PC-3 (cell line): ENCODE measurements at regions not wholly inside any gene's neighbourhood (a gene's known extent, or its start where the extent isn't known, plus 50 kb on each side); places are given as distances from the start of the nearest gene placed in this dataset.

Source experiments
- ATAC-seq: fragments of 200-7000 bp; cut with Tn5 transposase; 2 replicates; pipeline ENCODE4 v1.9.1; 2020; ENCODE audit warnings: mild to moderate bottlenecking, moderate library complexity
- BruUV-seq: library from RNA; stranded (reverse); fragments of 400-500 nt; replicated peaks from 2 replicates; lab custom pipeline; 2021; lab: Mats Ljungman, UMichigan
- CTCF ChIA-PET: fragments of 300-600 bp; sonication (Branson Sonifier 250); formaldehyde crosslinking; loops from one replicate; lab custom pipeline; 2022; ENCODE audit warnings: antibody characterized with exemption; lab: Charles Lee
- POLR2A ChIA-PET: fragments of 300-600 bp; sonication (Branson Sonifier 250); formaldehyde crosslinking; loops from one replicate; lab custom pipeline; 2022; ENCODE audit warnings: antibody characterized with exemption; ENCODE audit not compliant: unreplicated experiment; lab: Charles Lee
- DNase-seq: peaks from one replicate; pipeline ENCODE4 v3.0.0-alpha.2; 2015
- H2AFZ ChIP-seq: fragments of 300-600 bp; sonication (generic); 2 replicates; pipeline ENCODE4 v1.6.0; 2016; ENCODE audit warnings: antibody characterized with exemption, low read length
- H3F3A ChIP-seq: fragments of 300-600 bp; sonication (generic); one replicate; pipeline ENCODE4 v1.6.0; 2017; ENCODE audit warnings: antibody characterized with exemption, low read length, control low read depth, mild to moderate bottlenecking; ENCODE audit not compliant: unreplicated experiment
- H3K27ac ChIP-seq: fragments of 300-600 bp; sonication (generic); 2 replicates; pipeline ENCODE4 v1.5.1; 2016; ENCODE audit warnings: mild to moderate bottlenecking, low read length
- H3K27me3 ChIP-seq: fragments of 300-600 bp; sonication (generic); 2 replicates; pipeline ENCODE4 v1.6.1; 2016; ENCODE audit warnings: low read length, mixed read lengths
- H3K36me3 ChIP-seq: fragments of 300-600 bp; sonication (generic); 2 replicates; pipeline ENCODE4 v1.6.1; 2016; ENCODE audit warnings: low read depth, mixed run types, low read length, mixed read lengths
- H3K4me1 ChIP-seq: fragments of 300-600 bp; sonication (generic); 2 replicates; pipeline ENCODE4 v1.5.1; 2016; ENCODE audit warnings: low read length; ENCODE audit not compliant: insufficient read depth
- H3K4me2 ChIP-seq: fragments of 300-600 bp; sonication (generic); 2 replicates; pipeline ENCODE4 v1.6.0; 2016; ENCODE audit warnings: low read length
- H3K4me3 ChIP-seq: fragments of 300-600 bp; sonication (generic); 2 replicates; pipeline ENCODE4 v1.5.1; 2016; ENCODE audit warnings: mild to moderate bottlenecking, low read length, mixed read lengths
- H3K79me2 ChIP-seq: fragments of 300-600 bp; sonication (generic); 2 replicates; pipeline ENCODE4 v1.6.1; 2017; ENCODE audit warnings: low read length, mixed read lengths
- H3K9ac ChIP-seq: fragments of 300-600 bp; sonication (generic); 2 replicates; pipeline ENCODE4 v1.6.0; 2016; ENCODE audit warnings: mild to moderate bottlenecking, low read length
- H3K9me2 ChIP-seq: fragments of 300-600 bp; sonication (generic); replicated peaks from 2 replicates; pipeline ENCODE4 v1.6.1; 2016; ENCODE audit warnings: mixed run types, low read length, mixed read lengths
- H3K9me3 ChIP-seq: fragments of 300-600 bp; sonication (generic); 2 replicates; pipeline ENCODE4 v1.6.1; 2016; ENCODE audit warnings: low read length, mixed read lengths
- H4K20me1 ChIP-seq: fragments of 300-600 bp; sonication (generic); 2 replicates; pipeline ENCODE4 v1.6.1; 2016; ENCODE audit warnings: low read length, mixed read lengths
- EZH2 ChIP-seq: fragments of 300-600 bp; sonication (generic); IDR thresholded peaks from one replicate; pipeline ENCODE4 v1.6.1; 2017; ENCODE audit warnings: antibody characterized with exemption, mild to moderate bottlenecking, low read length; ENCODE audit not compliant: unreplicated experiment
- EZH2phosphoT487 ChIP-seq: fragments of 300-600 bp; sonication (generic); IDR thresholded peaks from 2 replicates; pipeline ENCODE4 v1.6.1; 2018; ENCODE audit warnings: mild to moderate bottlenecking, antibody characterized with exemption, low read length, borderline replicate concordance
- intact Hi-C: fragments of 100-400 bp; cut with micrococcal nuclease; formaldehyde crosslinking; loops from 2 replicates; pipeline ENCODE4 v1.9.0; 2023
- TF ChIP-seq, protein P1 (sequence below): fragments of 300-600 bp; sonication (generic); conservative IDR thresholded peaks from 2 replicates; pipeline ENCODE4 v1.5.1; 2017; ENCODE audit warnings: antibody characterized with exemption, low read depth, mild to moderate bottlenecking, low read length

DNA sequence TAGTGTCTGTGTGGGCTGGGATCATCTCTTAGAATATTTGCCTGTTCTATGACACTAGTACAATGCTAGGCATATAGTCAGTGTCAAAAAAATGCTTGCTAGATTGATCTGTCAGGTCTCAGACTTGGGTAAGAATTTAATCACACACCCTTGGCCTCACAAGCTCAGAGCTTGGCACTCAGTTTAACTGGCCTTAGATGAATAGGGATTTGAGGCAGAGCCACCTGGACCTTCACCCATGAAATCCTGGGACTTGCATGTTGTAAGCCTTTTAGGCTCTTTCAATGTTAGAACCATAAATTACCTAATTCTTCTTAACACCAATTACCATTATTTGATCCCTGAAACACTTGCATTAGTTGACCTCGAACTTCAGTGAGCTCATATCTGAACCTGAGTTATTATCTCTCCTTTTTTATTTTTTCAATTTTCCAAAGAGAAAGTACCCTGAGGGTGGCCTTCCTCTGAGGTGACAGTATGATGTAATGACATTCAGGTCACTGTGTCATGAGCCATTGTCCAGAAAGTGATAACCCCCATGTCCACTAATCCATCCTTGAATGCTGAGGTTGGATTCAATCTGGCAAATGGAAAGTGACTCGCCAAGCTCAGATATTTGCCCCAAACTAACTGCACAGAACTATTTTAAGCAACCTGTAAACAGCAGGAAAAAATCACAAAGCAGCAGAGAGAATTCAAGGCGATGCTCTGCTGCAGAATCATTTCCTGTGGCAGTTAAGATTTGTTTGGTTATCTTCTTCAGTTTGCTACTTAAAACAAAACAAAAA lies 615.2 kb upstream of the NR2F2 start:
- Histone ChIP-seq H3K4me2 (no peak overlapping the region), H3K9ac (no peak overlapping the region), H3K4me3 (no peak overlapping the region), H3K27me3 (no peaks in the 10 kb centered on the region), H2AFZ (no peak overlapping the region), H3K36me3 (no peaks in the 10 kb centered on the region), H3K79me2 (no peaks in the 10 kb centered on the region), H4K20me1 (no peaks in the 10 kb centered on the region), H3K4me1 (peaks cover 22% of the 10 kb centered on the region), H3K9me3 (no peaks in the 10 kb centered on the region; the same call in 1 of the 2 replicates), H3F3A (no peaks in the 10 kb centered on the region), H3K9me2 (no peaks in the 10 kb centered on the region), H3K27ac (no peak overlapping the region)
- ChIA-PET POLR2A (no interaction called here), CTCF (no interaction called here)
- intact Hi-C loops, result no loop called here
- DNase-seq (no peak), ATAC-seq (no peak)
- TF ChIP-seq, protein P1, sequence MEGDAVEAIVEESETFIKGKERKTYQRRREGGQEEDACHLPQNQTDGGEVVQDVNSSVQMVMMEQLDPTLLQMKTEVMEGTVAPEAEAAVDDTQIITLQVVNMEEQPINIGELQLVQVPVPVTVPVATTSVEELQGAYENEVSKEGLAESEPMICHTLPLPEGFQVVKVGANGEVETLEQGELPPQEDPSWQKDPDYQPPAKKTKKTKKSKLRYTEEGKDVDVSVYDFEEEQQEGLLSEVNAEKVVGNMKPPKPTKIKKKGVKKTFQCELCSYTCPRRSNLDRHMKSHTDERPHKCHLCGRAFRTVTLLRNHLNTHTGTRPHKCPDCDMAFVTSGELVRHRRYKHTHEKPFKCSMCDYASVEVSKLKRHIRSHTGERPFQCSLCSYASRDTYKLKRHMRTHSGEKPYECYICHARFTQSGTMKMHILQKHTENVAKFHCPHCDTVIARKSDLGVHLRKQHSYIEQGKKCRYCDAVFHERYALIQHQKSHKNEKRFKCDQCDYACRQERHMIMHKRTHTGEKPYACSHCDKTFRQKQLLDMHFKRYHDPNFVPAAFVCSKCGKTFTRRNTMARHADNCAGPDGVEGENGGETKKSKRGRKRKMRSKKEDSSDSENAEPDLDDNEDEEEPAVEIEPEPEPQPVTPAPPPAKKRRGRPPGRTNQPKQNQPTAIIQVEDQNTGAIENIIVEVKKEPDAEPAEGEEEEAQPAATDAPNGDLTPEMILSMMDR, result no peak
- TF ChIP-seq EZH2phosphoT487, result no peak
- BruUV-seq, result no TSS peak

DNA sequence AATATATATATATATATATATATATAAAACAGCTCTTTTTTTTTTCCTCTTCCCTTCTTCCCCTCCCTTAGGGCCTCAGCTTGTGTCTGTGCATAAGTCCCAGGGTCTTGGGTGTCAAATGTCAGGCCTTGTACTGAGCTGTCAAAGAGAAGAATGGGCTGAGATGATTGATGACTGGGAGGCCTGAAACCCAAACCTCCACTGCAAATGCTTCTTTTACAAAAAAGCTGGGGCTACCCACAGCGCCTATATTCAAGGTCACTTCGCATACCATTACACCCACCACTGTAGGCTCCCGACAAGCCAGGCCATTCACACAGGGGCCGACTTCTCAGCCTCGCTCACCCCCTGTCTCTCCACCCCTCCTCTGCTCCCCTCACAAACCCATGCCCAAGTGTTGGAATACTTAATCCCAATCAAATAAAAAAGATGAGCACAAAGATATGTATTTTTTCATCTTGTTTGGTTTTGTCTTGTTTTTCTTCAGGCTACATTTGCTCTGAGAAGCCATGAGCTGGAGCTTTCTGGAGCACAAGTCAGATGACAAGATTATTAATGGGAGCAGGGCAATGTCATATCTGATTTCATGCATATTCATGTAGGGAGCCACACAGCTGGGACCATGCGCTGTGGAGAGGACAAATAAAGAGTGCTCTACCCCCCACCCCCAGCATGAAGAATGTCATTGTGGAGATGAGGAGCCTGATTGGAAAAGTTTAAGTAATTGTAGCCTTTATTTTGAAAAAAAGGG lies 614.4 kb upstream of the NR2F2 start:
- no peak overlapping the region for H3K4me3 ChIP-seq
- TF ChIP-seq, protein P1, result no peak
- TF ChIP-seq EZH2phosphoT487, result no peak
- intact Hi-C loops, result no loop called here
- ChIA-PET POLR2A (no interaction called here), CTCF (no interaction called here)
- no peaks in the 10 kb centered on the region for H3K27me3 ChIP-seq
- no peak overlapping the region for H3K9ac ChIP-seq
- H3K79me2 ChIP-seq, result no peaks in the 10 kb centered on the region
- no peaks in the 10 kb centered on the region; the same call in 1 of the 2 replicates for H3K9me3 ChIP-seq
- no peak overlapping the region for H3K4me2 ChIP-seq
- H2AFZ ChIP-seq, result no peak overlapping the region
- DNase-seq, result no peak
- no TSS peak for BruUV-seq
- H3K27ac ChIP-seq, result no peak overlapping the region
- peaks cover 22% of the 10 kb centered on the region for H3K4me1 ChIP-seq
- H3K36me3 ChIP-seq, result no peaks in the 10 kb centered on the region
- no peaks in the 10 kb centered on the region for H4K20me1 ChIP-seq
- H3F3A ChIP-seq, result no peaks in the 10 kb centered on the region
- no peak for ATAC-seq
- no peaks in the 10 kb centered on the region for H3K9me2 ChIP-seq

DNA sequence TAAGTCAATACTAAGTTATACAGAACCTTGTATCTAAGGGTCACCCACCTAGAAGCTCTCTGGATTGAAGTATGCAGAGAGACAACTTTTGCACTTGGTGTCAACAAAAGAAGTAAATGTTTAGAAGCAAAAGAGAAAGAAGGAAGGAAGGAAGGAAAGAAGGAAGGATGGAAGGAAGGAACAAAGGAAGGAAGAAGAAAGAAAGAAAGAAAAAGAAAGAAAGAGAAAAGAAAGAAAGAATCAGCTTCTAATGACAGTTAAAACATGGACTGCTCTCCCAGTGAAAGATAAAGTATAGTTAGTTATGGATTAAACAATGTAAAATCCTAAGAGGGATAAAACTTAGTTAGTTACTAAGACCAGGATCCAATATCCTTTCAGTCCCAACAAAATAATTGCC lies 613.8 kb upstream of the NR2F2 start:
- Histone ChIP-seq H3K27ac (no peak overlapping the region), H3K9me3 (no peaks in the 10 kb centered on the region; the same call in 1 of the 2 replicates), H3K4me1 (peaks cover 22% of the 10 kb centered on the region), H4K20me1 (no peaks in the 10 kb centered on the region), H3K36me3 (no peaks in the 10 kb centered on the region), H3K4me2 (no peak overlapping the region), H3K9ac (no peak overlapping the region), H3K4me3 (no peak overlapping the region), H3K9me2 (no peaks in the 10 kb centered on the region), H3K79me2 (no peaks in the 10 kb centered on the region), H2AFZ (no peak overlapping the region), H3K27me3 (no peaks in the 10 kb centered on the region), H3F3A (no peaks in the 10 kb centered on the region)
- ATAC-seq (no peak), DNase-seq (no peak)
- TF ChIP-seq EZH2phosphoT487, result no peak
- no peak for TF ChIP-seq EZH2
- TF ChIP-seq, protein P1, result no peak
- ChIA-PET CTCF (no interaction called here), POLR2A (no interaction called here)
- BruUV-seq, result no TSS peak
- intact Hi-C loops, result no loop called here
